Neural crest cell (in vitro differentiated cells): ENCODE measurements at regions not wholly inside any gene's neighbourhood (a gene's known extent, or its start where the extent isn't known, plus 50 kb on each side); places are given as distances from the start of the nearest gene placed in this dataset.

Source experiments
- DNase-seq: peaks from one replicate; pipeline ENCODE4 v3.0.0; 2021; ENCODE audit warnings: low read depth, mixed read lengths, low spot score
- H3K27ac Mint-ChIP-seq: one replicate; pipeline ENCODE4 v1.8.0; 2021; ENCODE audit warnings: mild to moderate bottlenecking, mixed read lengths; ENCODE audit not compliant: unreplicated experiment
- H3K27me3 Mint-ChIP-seq: 2 replicates; pipeline ENCODE4 v1.8.0; 2021; ENCODE audit warnings: low read depth, mild to moderate bottlenecking, mixed read lengths
- H3K36me3 Mint-ChIP-seq: 2 replicates; pipeline ENCODE4 v1.8.0; 2021; ENCODE audit warnings: low read depth, mild to moderate bottlenecking, mixed read lengths
- H3K4me1 Mint-ChIP-seq: 2 replicates; pipeline ENCODE4 v1.8.0; 2021; ENCODE audit warnings: mixed read lengths
- H3K4me3 Mint-ChIP-seq: one replicate; pipeline ENCODE4 v1.8.0; 2021; ENCODE audit warnings: mild to moderate bottlenecking, mixed read lengths
- H3K9me3 Mint-ChIP-seq: 2 replicates; pipeline ENCODE4 v1.8.0; 2021; ENCODE audit warnings: mixed read lengths
- TF ChIP-seq, protein P1 (sequence below): fragments of 200-600 bp; sonication (generic); conservative IDR thresholded peaks from 2 replicates; pipeline ENCODE4 v1.5.0; 2021; ENCODE audit warnings: antibody characterized with exemption, mild to moderate bottlenecking

DNA sequence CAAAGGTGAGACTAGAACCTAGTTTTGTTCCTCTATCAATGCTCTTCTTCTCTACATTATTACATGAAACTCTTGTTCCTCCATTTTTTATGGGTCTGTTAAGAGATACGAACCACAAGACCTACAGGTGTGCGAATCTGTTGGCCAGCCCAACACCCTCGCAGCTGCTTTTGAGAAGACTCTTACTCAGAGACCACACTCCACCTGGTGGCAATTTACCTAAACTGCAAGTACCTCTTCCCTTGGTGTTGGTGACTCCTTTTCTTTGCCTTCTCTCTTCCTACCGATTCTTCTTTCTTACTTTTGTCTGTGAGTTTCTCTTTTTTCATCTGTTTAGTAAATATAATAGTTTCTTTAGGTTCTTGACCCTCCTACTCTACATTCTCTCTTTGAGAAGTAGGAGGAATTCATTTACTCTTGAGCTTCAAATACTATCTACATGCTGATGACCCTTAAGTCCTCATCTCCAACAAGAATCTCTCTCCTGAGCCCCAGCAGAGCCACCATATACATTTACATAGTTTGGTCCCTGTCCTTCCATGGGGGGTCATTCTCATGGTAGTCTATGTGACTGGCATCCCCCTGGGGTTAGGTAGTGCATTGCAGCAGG, 81.8 kb upstream of the GAREM1 start:
- Mint-ChIP-seq H3K4me3 (no peak overlapping the region), H3K27me3 (no peaks in the 10 kb centered on the region), H3K9me3 (peaks cover 3% of the 10 kb centered on the region), H3K4me1 (peaks cover 11% of the 10 kb centered on the region), H3K27ac (no peak overlapping the region), H3K36me3 (no peaks in the 10 kb centered on the region)
- TF ChIP-seq, protein P1, sequence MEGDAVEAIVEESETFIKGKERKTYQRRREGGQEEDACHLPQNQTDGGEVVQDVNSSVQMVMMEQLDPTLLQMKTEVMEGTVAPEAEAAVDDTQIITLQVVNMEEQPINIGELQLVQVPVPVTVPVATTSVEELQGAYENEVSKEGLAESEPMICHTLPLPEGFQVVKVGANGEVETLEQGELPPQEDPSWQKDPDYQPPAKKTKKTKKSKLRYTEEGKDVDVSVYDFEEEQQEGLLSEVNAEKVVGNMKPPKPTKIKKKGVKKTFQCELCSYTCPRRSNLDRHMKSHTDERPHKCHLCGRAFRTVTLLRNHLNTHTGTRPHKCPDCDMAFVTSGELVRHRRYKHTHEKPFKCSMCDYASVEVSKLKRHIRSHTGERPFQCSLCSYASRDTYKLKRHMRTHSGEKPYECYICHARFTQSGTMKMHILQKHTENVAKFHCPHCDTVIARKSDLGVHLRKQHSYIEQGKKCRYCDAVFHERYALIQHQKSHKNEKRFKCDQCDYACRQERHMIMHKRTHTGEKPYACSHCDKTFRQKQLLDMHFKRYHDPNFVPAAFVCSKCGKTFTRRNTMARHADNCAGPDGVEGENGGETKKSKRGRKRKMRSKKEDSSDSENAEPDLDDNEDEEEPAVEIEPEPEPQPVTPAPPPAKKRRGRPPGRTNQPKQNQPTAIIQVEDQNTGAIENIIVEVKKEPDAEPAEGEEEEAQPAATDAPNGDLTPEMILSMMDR, result peak; percentile 78
- DNase-seq, result peak; percentile 33

DNA sequence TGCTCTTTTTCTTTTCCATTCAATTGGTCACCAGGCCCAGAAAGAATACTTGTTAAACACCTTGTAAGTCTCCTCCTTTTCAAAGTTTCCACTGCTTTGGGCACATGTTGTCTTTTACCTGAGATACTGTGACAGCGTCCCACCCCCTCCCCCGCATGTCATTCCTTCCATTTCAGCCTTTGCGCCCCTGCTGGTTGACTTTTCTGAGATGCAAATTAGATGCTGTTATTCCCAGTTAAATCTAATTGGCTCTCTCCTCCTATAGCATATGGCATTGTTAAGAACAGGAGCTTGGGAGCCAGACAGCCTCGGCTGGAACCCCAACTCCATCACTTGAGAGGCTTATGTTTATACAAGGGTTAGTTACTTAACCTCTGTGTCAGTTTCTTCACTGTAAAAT, 80.3 kb upstream of the GAREM1 start:
- DNase-seq, result no peak

DNA sequence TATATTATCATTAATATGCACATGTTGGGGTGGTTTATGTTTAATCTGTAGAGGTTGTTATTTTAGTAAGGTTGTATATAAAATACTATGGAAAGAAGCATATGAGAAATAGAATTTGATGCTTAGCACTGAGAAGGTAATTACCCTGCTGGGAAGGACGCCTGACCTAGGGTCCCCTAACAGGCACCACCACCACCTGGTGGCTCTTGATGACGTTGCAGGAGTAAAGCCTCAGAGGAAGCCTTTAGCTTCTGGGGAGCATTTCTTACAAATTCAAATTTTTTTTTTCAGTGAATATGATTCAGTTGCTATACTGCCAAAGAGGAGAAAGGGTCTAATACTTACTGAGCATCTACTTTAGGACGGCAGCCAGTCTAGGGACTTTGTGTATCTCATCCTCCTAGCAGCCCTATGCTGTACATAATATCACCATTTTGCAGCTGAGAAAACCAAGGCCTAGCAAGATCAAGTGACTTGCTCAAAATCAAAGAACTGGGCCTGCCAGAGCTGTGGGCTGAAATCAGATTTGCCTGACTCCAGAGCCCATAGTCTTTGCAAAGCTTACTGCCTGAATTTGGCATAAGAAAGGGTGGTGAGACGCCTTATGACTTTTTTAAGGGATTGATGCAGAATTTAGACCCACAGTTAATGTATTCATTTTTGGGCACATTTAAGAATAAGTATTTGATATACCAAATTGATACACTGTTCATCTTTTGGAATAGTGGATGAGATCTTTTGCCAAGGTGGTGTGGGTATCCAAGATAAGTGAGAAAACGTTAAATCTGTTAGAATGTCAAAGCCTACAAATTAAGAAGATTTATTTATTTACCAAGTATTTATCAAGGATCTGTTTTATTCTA, 78.8 kb upstream of the GAREM1 start:
- TF ChIP-seq, protein P1, result peak; percentile 83
- Mint-ChIP-seq H3K36me3 (no peaks in the 10 kb centered on the region), H3K27ac (no peak overlapping the region), H3K4me1 (peaks cover 11% of the 10 kb centered on the region), H3K27me3 (no peaks in the 10 kb centered on the region), H3K9me3 (no peaks in the 10 kb centered on the region), H3K4me3 (no peak overlapping the region)
- peak; percentile 47 for DNase-seq

More for the DNA sequence above, 80.3 kb upstream of the GAREM1 start:
- Mint-ChIP-seq H3K27me3 (no peaks in the 10 kb centered on the region), H3K27ac (no peak overlapping the region), H3K4me1 (peaks cover 11% of the 10 kb centered on the region), H3K36me3 (no peaks in the 10 kb centered on the region), H3K4me3 (no peak overlapping the region), H3K9me3 (peaks cover 3% of the 10 kb centered on the region)
- TF ChIP-seq, protein P1, result peak; percentile 38

DNA sequence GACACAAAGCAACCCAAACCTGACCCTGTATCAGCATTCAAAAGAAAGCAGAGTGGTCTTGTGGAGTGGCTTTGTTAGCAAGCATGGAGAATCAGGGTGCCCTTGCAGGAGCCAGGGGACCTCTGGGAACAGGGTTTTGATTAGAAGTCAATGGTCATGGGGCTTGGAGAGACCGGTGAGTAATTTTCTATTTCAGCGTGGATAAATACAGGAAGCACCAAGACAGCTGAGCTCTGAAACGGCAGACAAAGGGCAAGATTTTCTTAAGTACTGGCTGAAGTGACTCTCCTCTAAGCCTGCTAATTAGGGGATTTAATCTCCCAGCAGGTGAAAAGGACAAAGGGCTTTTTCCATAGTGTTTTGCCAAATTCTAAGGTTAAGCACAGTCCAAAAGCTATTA, 78.0 kb upstream of the GAREM1 start:
- Mint-ChIP-seq H3K4me3 (no peak overlapping the region), H3K36me3 (no peaks in the 10 kb centered on the region), H3K27ac (no peak overlapping the region), H3K27me3 (no peaks in the 10 kb centered on the region), H3K9me3 (no peaks in the 10 kb centered on the region), H3K4me1 (peaks cover 11% of the 10 kb centered on the region)
- no peak for DNase-seq
- TF ChIP-seq, protein P1, result no peak

DNA sequence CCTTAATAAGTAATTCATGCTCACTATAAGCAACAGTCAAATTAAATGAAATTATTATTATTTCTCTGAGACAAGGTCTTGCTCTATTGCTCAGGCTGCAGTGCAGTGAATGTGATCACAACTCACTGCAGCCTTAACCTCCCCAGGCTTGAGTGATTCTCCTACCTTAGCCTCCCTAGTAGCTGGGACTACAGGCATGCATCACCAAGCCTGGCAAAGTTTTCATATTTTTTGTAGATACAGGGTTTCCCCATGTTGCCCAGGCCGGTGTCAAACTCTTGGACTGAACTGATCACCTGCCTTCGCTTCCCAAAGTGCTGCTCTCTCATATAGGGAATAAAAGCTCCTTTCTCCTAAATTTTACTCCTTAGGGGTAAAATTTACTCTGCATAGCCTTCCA, 74.9 kb upstream of the GAREM1 start:
- TF ChIP-seq, protein P1, result no peak
- no peak overlapping the region for H3K4me3 Mint-ChIP-seq

More for the DNA sequence above, 74.9 kb upstream of the GAREM1 start:
- no peak overlapping the region for H3K27ac Mint-ChIP-seq
- H3K4me1 Mint-ChIP-seq, result peaks cover 6% of the 10 kb centered on the region
- no peak for DNase-seq
- H3K9me3 Mint-ChIP-seq, result no peaks in the 10 kb centered on the region
- no peaks in the 10 kb centered on the region for H3K36me3 Mint-ChIP-seq
- no peaks in the 10 kb centered on the region for H3K27me3 Mint-ChIP-seq
